Astrocyte (in vitro differentiated cells and primary cell): ENCODE measurements at regions not wholly inside any gene's neighbourhood (a gene's known extent, or its start where the extent isn't known, plus 50 kb on each side); places are given as distances from the start of the nearest gene placed in this dataset.

ENCODE experiments used
- DNase-seq: peaks from one replicate; pipeline ENCODE4 v3.0.0-alpha.2; 2010; ENCODE audit warnings: low read depth
- FAIRE-seq: peaks from 2 replicates; lab custom pipeline; 2011; peaks lifted over from hg19 to GRCh38; lab: Jason Lieb, UNC
- H2AFZ ChIP-seq: 2 replicates; pipeline ENCODE4 v1.6.0; 2012; ENCODE audit warnings: low read depth, low read length, inconsistent platforms
- H3K27ac ChIP-seq: 2 replicates; pipeline ENCODE4 v1.5.1; 2011; ENCODE audit warnings: low read depth, low read length, inconsistent platforms
- H3K27me3 ChIP-seq: 2 replicates; pipeline ENCODE4 v1.6.0; 2011; ENCODE audit warnings: low read length, inconsistent platforms; ENCODE audit not compliant: insufficient read depth
- H3K36me3 ChIP-seq: 2 replicates; pipeline ENCODE4 v1.5.1; 2011; ENCODE audit warnings: low read length, inconsistent platforms; ENCODE audit not compliant: insufficient read depth
- H3K4me1 ChIP-seq: 2 replicates; pipeline ENCODE4 v1.5.1; 2011; ENCODE audit warnings: low read length, inconsistent platforms; ENCODE audit not compliant: insufficient read depth
- H3K4me2 ChIP-seq: 2 replicates; pipeline ENCODE4 v1.6.0; 2012; ENCODE audit warnings: low read length, inconsistent platforms
- H3K4me3 ChIP-seq: 2 replicates; pipeline ENCODE4 v1.5.1; 2011; ENCODE audit warnings: low read depth, mild to moderate bottlenecking, low read length, inconsistent platforms; ENCODE audit not compliant: insufficient read depth
- H3K79me2 ChIP-seq: 2 replicates; pipeline ENCODE4 v1.6.0; 2012; ENCODE audit warnings: mild to moderate bottlenecking, low read length, inconsistent platforms; ENCODE audit not compliant: insufficient read depth
- H3K9ac ChIP-seq: 2 replicates; pipeline ENCODE4 v1.6.0; 2012; ENCODE audit warnings: mild to moderate bottlenecking, low read length, inconsistent platforms
- H3K9me3 ChIP-seq: 2 replicates; pipeline ENCODE4 v1.5.1; 2012; ENCODE audit warnings: low read depth, mild to moderate bottlenecking, low read length, inconsistent platforms; ENCODE audit not compliant: insufficient read depth
- H4K20me1 ChIP-seq: 2 replicates; pipeline ENCODE4 v1.6.0; 2012; ENCODE audit warnings: low read length, inconsistent platforms; ENCODE audit not compliant: insufficient read depth
- H3K27ac Mint-ChIP-seq: one replicate; pipeline ENCODE4 v1.8.0; 2021; ENCODE audit warnings: mild to moderate bottlenecking, mixed read lengths; ENCODE audit not compliant: unreplicated experiment
- H3K27me3 Mint-ChIP-seq: one replicate; pipeline ENCODE4 v1.8.0; 2021; ENCODE audit warnings: low read depth, mixed read lengths; ENCODE audit not compliant: unreplicated experiment
- H3K36me3 Mint-ChIP-seq: one replicate; pipeline ENCODE4 v1.8.0; 2021; ENCODE audit warnings: low read depth, mixed read lengths; ENCODE audit not compliant: unreplicated experiment
- H3K4me1 Mint-ChIP-seq: one replicate; pipeline ENCODE4 v1.8.0; 2021; ENCODE audit warnings: low read depth, mixed read lengths; ENCODE audit not compliant: unreplicated experiment
- H3K4me3 Mint-ChIP-seq: one replicate; pipeline ENCODE4 v1.8.0; 2021; ENCODE audit warnings: mild to moderate bottlenecking, moderate library complexity, mixed read lengths; ENCODE audit not compliant: unreplicated experiment
- H3K9me3 Mint-ChIP-seq: one replicate; pipeline ENCODE4 v1.8.0; 2021; ENCODE audit warnings: mild to moderate bottlenecking, mixed read lengths; ENCODE audit not compliant: unreplicated experiment
- CTCF ChIP-seq: IDR thresholded peaks from 2 replicates; pipeline ENCODE4 v1.5.1; 2011; ENCODE audit warnings: low read depth, mild to moderate bottlenecking, inconsistent platforms, low read length, moderate library complexity; ENCODE audit not compliant: insufficient read depth
- EZH2 ChIP-seq: IDR thresholded peaks from 2 replicates; pipeline ENCODE4 v1.6.1; 2012; ENCODE audit warnings: mild to moderate bottlenecking, low read length, inconsistent platforms; ENCODE audit not compliant: insufficient read depth

GRCh38 chr7:88669913-88670312 lies 89.6 kb upstream of the ZNF804B start:
- no peaks in the 10 kb centered on the region for H4K20me1 ChIP-seq
- no peak overlapping the region for H2AFZ ChIP-seq
- Mint-ChIP-seq H3K27ac (no peak overlapping the region), H3K9me3 (peaks cover 1% of the 10 kb centered on the region), H3K4me1 (peaks cover 9% of the 10 kb centered on the region), H3K27me3 (no peaks in the 10 kb centered on the region), H3K36me3 (no peaks in the 10 kb centered on the region), H3K4me3 (no peak overlapping the region)
- H3K4me2 ChIP-seq: no peak overlapping the region
- DNase-seq (no peak), FAIRE-seq (no peak)
- no peaks in the 10 kb centered on the region for H3K36me3 ChIP-seq
- H3K4me3 ChIP-seq: no peak overlapping the region
- H3K4me1 ChIP-seq: peaks cover under 1% of the 10 kb centered on the region
- H3K79me2 ChIP-seq: no peaks in the 10 kb centered on the region
- no peak overlapping the region for H3K9ac ChIP-seq
- no peak overlapping the region for H3K27ac ChIP-seq
- no peak for TF ChIP-seq CTCF
- TF ChIP-seq EZH2: no peak
- no peaks in the 10 kb centered on the region for H3K9me3 ChIP-seq
- no peaks in the 10 kb centered on the region for H3K27me3 ChIP-seq

GRCh38 chr7:88668591-88668990 lies 90.9 kb upstream of the ZNF804B start:
- Histone ChIP-seq H3K4me3 (no peak overlapping the region), H3K27ac (no peak overlapping the region), H2AFZ (no peak overlapping the region), H3K9me3 (no peaks in the 10 kb centered on the region), H3K27me3 (no peaks in the 10 kb centered on the region), H3K4me1 (peaks cover 4% of the 10 kb centered on the region), H4K20me1 (no peaks in the 10 kb centered on the region), H3K4me2 (no peak overlapping the region), H3K36me3 (no peaks in the 10 kb centered on the region), H3K9ac (no peak overlapping the region), H3K79me2 (no peaks in the 10 kb centered on the region)
- Mint-ChIP-seq H3K4me1 (peaks cover 17% of the 10 kb centered on the region), H3K27me3 (no peaks in the 10 kb centered on the region), H3K4me3 (no peak overlapping the region), H3K36me3 (no peaks in the 10 kb centered on the region), H3K27ac (no peak overlapping the region), H3K9me3 (peaks cover 1% of the 10 kb centered on the region)
- DNase-seq: no peak
- FAIRE-seq: no peak
- no peak for TF ChIP-seq EZH2
- TF ChIP-seq CTCF: no peak

- H4K20me1 ChIP-seq: no peaks in the 10 kb centered on the region
- peaks cover 17% of the 10 kb centered on the region for H3K4me1 Mint-ChIP-seq
- no peaks in the 10 kb centered on the region for H3K79me2 ChIP-seq
- no peak for TF ChIP-seq CTCF
- no peak for TF ChIP-seq EZH2
- H3K9me3 Mint-ChIP-seq: no peaks in the 10 kb centered on the region
- H2AFZ ChIP-seq: no peak overlapping the region
- no peak overlapping the region for H3K4me3 Mint-ChIP-seq
- H3K36me3 Mint-ChIP-seq: no peaks in the 10 kb centered on the region
- peaks cover 4% of the 10 kb centered on the region for H3K4me1 ChIP-seq
- H3K4me2 ChIP-seq: no peak overlapping the region
- H3K36me3 ChIP-seq: no peaks in the 10 kb centered on the region
- H3K9me3 ChIP-seq: no peaks in the 10 kb centered on the region
- no peak overlapping the region for H3K27ac Mint-ChIP-seq
- DNase-seq (no peak), FAIRE-seq (no peak)
- H3K27me3 Mint-ChIP-seq: no peaks in the 10 kb centered on the region
- no peaks in the 10 kb centered on the region for H3K27me3 ChIP-seq
- H3K4me3 ChIP-seq: no peak overlapping the region
- no peak overlapping the region for H3K9ac ChIP-seq
- no peak overlapping the region for H3K27ac ChIP-seq
Measured at GRCh38 chr7:88666626-88667025, 92.9 kb upstream of the ZNF804B start.
